SKM-1 treated with dmso at 0.1 percent for 144 hours (cell line): ENCODE measurements at regions not wholly inside any gene's neighbourhood (a gene's known extent, or its start where the extent isn't known, plus 50 kb on each side); places are given as distances from the start of the nearest gene placed in this dataset.

Source experiments
- DNase-seq: peaks from one replicate; lab custom pipeline; 2025; ENCODE audit not compliant: unreplicated experiment; lab: John Stamatoyannopoulos, UW

GRCh38 chr3:25265284-25265683, 162.8 kb upstream of the RARB start:
- DNase-seq = no peak

GRCh38 chr3:25266677-25267076, 161.4 kb upstream of the RARB start:
- DNase-seq = no peak

GRCh38 chr3:25272090-25272489, 156.0 kb upstream of the RARB start:
- DNase-seq = no peak

GRCh38 chr3:25273582-25274171, 154.4 kb upstream of the RARB start:
- DNase-seq = no peak

- DNase-seq = no peak
Observed at GRCh38 chr3:25277503-25277902, 150.6 kb upstream of the RARB start.

- no peak for DNase-seq
Observed at GRCh38 chr3:25281041-25281731, 146.9 kb upstream of the RARB start.

- DNase-seq = no peak
Observed at GRCh38 chr3:25281732-25282126, 146.3 kb upstream of the RARB start.

GRCh38 chr3:25283613-25284012, 144.4 kb upstream of the RARB start:
- no peak for DNase-seq

GRCh38 chr3:25284249-25284648, 143.8 kb upstream of the RARB start:
- no peak for DNase-seq

- DNase-seq = no peak
Observed at GRCh38 chr3:25287291-25287884, 140.7 kb upstream of the RARB start.

GRCh38 chr3:25288413-25288812, 139.7 kb upstream of the RARB start:
- no peak for DNase-seq

- no peak for DNase-seq
Observed at GRCh38 chr3:25289156-25289555, 138.9 kb upstream of the RARB start.

- no peak for DNase-seq
Observed at GRCh38 chr3:25289663-25290062, 138.4 kb upstream of the RARB start.

- DNase-seq = no peak
Observed at GRCh38 chr3:25291481-25291905, 136.6 kb upstream of the RARB start.

- DNase-seq = no peak
Observed at GRCh38 chr3:25292036-25292435, 136.0 kb upstream of the RARB start.

GRCh38 chr3:25292595-25292994, 135.5 kb upstream of the RARB start:
- DNase-seq = no peak

- peak; percentile 18 for DNase-seq
Observed at GRCh38 chr3:25293736-25294135, 134.3 kb upstream of the RARB start.

- DNase-seq = peak; percentile 65
Observed at GRCh38 chr3:25294169-25294805, 133.8 kb upstream of the RARB start.

- no peak for DNase-seq
Observed at GRCh38 chr3:25297667-25298585, 130.1 kb upstream of the RARB start.

GRCh38 chr3:25300141-25300540, 127.9 kb upstream of the RARB start:
- DNase-seq = no peak

GRCh38 chr3:25304916-25305315, 123.1 kb upstream of the RARB start:
- DNase-seq = no peak
